GM06990 (cell line): ENCODE measurements at regions not wholly inside any gene's neighbourhood (a gene's known extent, or its start where the extent isn't known, plus 50 kb on each side); places are given as distances from the start of the nearest gene placed in this dataset.

Source experiments
- DNase-seq: peaks from one replicate; pipeline ENCODE4 v3.0.0-alpha.2; 2011; ENCODE audit not compliant: insufficient read length; ENCODE audit errors: extremely low read depth
- H3K27me3 ChIP-seq: replicated peaks from 2 replicates; pipeline ENCODE4 v1.6.0; 2011; ENCODE audit warnings: low read length; ENCODE audit not compliant: control insufficient read depth, insufficient read depth
- H3K36me3 ChIP-seq: 2 replicates; pipeline ENCODE4 v1.5.1; 2011; ENCODE audit warnings: low read length; ENCODE audit not compliant: control insufficient read depth, insufficient read depth
- H3K4me3 ChIP-seq: replicated peaks from 2 replicates; pipeline ENCODE4 v1.5.1; 2011; ENCODE audit warnings: low read depth, mild to moderate bottlenecking, control low read depth, low read length
- TF ChIP-seq, protein P1 (sequence below): IDR thresholded peaks from 2 replicates; pipeline ENCODE4 v1.5.1; 2011; ENCODE audit warnings: low read length, control low read depth, mild to moderate bottlenecking, inconsistent platforms; ENCODE audit not compliant: insufficient read depth, poor library complexity, severe bottlenecking

DNA sequence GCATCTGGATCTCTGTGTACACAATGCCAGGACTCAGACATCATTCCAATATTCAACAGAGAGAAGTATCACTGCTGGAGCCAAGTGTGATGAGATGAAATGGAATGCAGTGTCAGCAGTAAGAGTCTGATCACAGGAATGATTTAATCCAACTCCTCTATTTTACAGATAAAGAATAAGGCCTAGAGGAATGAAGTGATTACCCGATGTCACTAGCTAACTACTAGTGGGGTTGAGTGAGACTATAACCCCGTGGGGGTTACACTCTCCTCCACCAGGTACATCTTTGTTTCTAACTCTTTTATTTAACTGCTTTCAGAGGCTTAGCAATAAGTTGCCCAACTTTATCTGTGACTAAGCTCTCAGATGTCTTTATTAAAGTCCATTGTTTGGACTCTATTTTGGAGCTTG lies 94.2 kb upstream of the FAT3 start:
- Histone ChIP-seq H3K4me3 (no peak overlapping the region), H3K27me3 (no peaks in the 10 kb centered on the region), H3K36me3 (no peaks in the 10 kb centered on the region)
- TF ChIP-seq, protein P1, sequence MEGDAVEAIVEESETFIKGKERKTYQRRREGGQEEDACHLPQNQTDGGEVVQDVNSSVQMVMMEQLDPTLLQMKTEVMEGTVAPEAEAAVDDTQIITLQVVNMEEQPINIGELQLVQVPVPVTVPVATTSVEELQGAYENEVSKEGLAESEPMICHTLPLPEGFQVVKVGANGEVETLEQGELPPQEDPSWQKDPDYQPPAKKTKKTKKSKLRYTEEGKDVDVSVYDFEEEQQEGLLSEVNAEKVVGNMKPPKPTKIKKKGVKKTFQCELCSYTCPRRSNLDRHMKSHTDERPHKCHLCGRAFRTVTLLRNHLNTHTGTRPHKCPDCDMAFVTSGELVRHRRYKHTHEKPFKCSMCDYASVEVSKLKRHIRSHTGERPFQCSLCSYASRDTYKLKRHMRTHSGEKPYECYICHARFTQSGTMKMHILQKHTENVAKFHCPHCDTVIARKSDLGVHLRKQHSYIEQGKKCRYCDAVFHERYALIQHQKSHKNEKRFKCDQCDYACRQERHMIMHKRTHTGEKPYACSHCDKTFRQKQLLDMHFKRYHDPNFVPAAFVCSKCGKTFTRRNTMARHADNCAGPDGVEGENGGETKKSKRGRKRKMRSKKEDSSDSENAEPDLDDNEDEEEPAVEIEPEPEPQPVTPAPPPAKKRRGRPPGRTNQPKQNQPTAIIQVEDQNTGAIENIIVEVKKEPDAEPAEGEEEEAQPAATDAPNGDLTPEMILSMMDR, result no peak
- no peak for DNase-seq

DNA sequence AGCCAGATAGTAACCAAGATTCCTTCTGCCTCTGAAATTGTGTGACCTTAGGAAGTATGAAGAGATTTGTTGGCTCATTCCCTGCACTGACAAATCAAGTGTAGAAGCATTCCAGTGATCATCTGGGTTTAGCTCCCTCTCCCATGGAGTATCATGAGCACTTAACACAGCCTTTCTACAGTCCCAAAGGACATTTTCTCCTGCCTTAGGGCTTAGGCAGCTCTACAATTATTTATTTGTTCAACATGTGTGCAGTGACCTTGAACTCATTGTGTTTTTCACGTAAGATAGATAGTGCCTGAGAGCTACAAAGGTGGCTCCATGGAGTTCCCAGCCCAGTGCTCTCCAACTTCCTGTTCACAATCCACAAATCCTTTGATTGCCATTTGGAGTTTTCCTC lies 94.8 kb upstream of the FAT3 start:
- TF ChIP-seq, protein P1, result no peak

DNA sequence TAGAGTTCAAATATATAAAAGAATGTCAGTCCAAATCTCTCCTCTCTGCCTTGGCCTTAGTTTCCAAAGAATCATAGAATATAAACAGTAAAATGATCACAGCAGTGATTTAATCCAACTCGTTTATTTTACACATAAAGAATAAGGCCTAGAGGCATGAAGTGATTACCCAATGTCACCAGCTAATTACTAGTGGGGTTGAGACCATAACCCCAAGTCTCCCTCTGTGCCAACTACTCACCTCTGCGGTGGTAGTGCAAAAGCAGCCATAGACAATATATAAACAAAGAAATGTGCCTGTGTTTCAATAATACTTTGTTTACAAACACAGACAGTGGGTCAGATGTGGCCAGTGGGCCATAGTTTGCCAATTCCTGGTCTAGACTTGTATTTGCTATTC lies 96.6 kb upstream of the FAT3 start:
- TF ChIP-seq, protein P1, result no peak
- H3K36me3 ChIP-seq, result no peaks in the 10 kb centered on the region
- H3K27me3 ChIP-seq, result no peaks in the 10 kb centered on the region
- no peak for DNase-seq
- H3K4me3 ChIP-seq, result no peak overlapping the region

More for the DNA sequence above, 94.8 kb upstream of the FAT3 start:
- no peaks in the 10 kb centered on the region for H3K36me3 ChIP-seq
- no peak for DNase-seq
- H3K27me3 ChIP-seq, result no peaks in the 10 kb centered on the region
- no peak overlapping the region for H3K4me3 ChIP-seq

DNA sequence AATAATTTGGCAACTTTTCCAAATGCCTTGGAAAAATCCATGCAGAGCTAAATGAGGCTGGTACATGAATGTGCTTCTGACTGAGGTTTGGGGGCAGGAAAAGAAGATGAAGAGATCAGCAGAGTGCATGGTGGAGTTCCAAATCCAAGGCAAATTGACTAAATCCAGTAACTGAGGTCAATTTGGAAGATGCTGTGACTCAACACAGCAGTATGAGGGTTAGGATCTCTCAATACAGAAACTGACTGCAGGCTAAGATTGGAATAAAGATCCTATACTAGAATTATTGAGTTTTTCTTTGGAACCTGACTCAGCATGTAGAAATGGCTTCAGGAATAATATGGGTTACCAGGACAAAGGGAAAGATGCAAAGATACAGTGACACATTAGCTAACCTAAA lies 99.3 kb upstream of the FAT3 start:
- DNase-seq, result no peak
- H3K4me3 ChIP-seq, result no peak overlapping the region
- H3K27me3 ChIP-seq, result no peaks in the 10 kb centered on the region
- TF ChIP-seq, protein P1, result no peak
- H3K36me3 ChIP-seq, result no peaks in the 10 kb centered on the region

DNA sequence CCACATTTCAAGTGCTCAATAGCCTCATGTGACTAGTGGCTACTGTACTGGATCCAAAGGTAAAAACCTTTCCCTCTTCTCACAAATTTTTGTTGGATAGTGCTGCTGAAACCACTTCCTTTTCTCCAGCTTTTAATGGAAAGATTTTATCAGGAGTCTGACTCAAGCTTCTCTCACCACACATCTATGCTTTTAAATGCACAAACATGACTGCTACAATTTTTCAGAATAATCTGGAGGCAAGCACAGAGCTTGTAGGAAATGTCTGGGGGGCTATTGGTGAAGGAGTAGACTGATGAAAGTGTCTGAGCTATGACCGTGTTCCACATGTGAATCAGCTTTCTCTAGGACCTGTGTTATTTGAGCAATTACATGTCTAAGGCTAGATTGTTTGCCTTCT lies 101.1 kb upstream of the FAT3 start:
- TF ChIP-seq, protein P1, result no peak
- no peak overlapping the region for H3K4me3 ChIP-seq
- no peak for DNase-seq
- no peaks in the 10 kb centered on the region for H3K36me3 ChIP-seq
- no peaks in the 10 kb centered on the region for H3K27me3 ChIP-seq

DNA sequence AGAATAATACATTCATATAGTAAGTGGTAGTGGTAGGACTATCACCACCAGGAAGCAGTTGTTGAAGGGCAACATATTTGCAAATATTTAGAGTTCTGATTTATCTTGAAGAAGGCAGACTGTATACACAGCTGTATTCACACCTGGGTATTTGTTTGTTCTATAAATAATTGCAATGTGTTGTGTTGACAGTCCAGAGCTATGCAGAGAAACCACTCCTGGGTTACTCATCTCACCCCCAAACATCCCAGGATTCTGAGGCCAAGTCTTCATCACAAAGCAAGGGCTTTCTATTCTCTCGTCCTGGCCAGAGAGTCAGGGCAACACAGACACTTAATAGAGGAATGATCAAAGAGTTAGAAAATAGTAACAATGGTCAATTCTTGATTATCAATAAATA lies 102.1 kb upstream of the FAT3 start:
- no peak overlapping the region for H3K4me3 ChIP-seq
- H3K36me3 ChIP-seq, result no peaks in the 10 kb centered on the region
- H3K27me3 ChIP-seq, result no peaks in the 10 kb centered on the region
- no peak for DNase-seq
- TF ChIP-seq, protein P1, result no peak
